Sigmoid colon (tissue), 6 donors: ENCODE measurements at regions not wholly inside any gene's neighbourhood (a gene's known extent, or its start where the extent isn't known, plus 50 kb on each side); places are given as distances from the start of the nearest gene placed in this dataset.

ENCODE experiments used
- DNase-seq: peaks from one replicate; pipeline ENCODE4 v3.0.0-alpha.2; 2019
- H3K27ac ChIP-seq, 4 donors: fragments of 200-600 bp; sonication (generic); one replicate each; pipeline ENCODE4 v1.5.1; 2016 to 2019; ENCODE audit warnings: mild to moderate bottlenecking in 1 of 4
- H3K27me3 ChIP-seq, 3 donors: fragments of 200-600 bp; sonication (generic); one replicate each; pipeline ENCODE4 v1.5.1; 2019; ENCODE audit warnings: mild to moderate bottlenecking in 1 of 3
- H3K36me3 ChIP-seq, 4 donors: fragments of 200-600 bp; sonication (generic); one replicate each; pipeline ENCODE4 v1.5.1; 2016 to 2019
- H3K4me1 ChIP-seq, 4 donors: fragments of 200-600 bp; sonication (generic); one replicate each; pipeline ENCODE4 v1.5.1; 2017 to 2019
- H3K4me3 ChIP-seq, 4 donors: fragments of 200-600 bp; sonication (generic); one replicate each; pipeline ENCODE4 v1.5.1; 2017 to 2019; ENCODE audit warnings: mild to moderate bottlenecking in 2 of 4, moderate library complexity in 1 of 4
- H3K9me3 ChIP-seq, 4 donors: fragments of 200-600 bp in 3 of 4; sonication (generic) in 3 of 4; one replicate each; pipeline versions ENCODE4 v1.5.1 to v1.6.1; 2013 to 2019
- EP300 ChIP-seq, 4 donors: sonication (generic); formaldehyde crosslinking; IDR thresholded peaks; one replicate each; pipeline ENCODE4 v1.6.1; 2017; ENCODE audit warnings: antibody characterized with exemption in 4 of 4
- POLR2A ChIP-seq, 2 donors: fragments of 450-650 bp; IDR thresholded peaks; one replicate each; pipeline ENCODE4 v1.6.1; 2016; ENCODE audit warnings: antibody characterized with exemption in 2 of 2, mild to moderate bottlenecking in 2 of 2, moderate library complexity in 2 of 2
- POLR2AphosphoS5 ChIP-seq, 4 donors: sonication (generic); formaldehyde crosslinking; IDR thresholded peaks; one replicate each; pipeline ENCODE4 v1.6.1; 2017; ENCODE audit warnings: antibody characterized with exemption in 4 of 4
- WGBS, 2 donors: extraction: QIAGEN DNeasy Blood & Tissue Kit; methylation state at CpG; one replicate each; pipeline ENCODE4 v1.1.7; 2013; 5-methylcytosine and 5-hydroxymethylcytosine counted together
- intact Hi-C: fragments of 100-400 bp; cut with DNase I; formaldehyde crosslinking; loops from one replicate; pipeline ENCODE4 v1.15.1; 2023
- TF ChIP-seq, protein P1 (sequence below), 4 experiments: fragments of 450-650 bp in 3 of 4; fragments of 200-600 bp in 1 of 4; IDR thresholded peaks; one replicate each; pipeline ENCODE4 v1.5.1; 2016 to 2019; ENCODE audit warnings: antibody characterized with exemption in 4 of 4, mild to moderate bottlenecking in 3 of 4, moderate library complexity in 2 of 4
- donor health status: healthy with polysubstance abuse.
- donor health status: healthy.

DNA sequence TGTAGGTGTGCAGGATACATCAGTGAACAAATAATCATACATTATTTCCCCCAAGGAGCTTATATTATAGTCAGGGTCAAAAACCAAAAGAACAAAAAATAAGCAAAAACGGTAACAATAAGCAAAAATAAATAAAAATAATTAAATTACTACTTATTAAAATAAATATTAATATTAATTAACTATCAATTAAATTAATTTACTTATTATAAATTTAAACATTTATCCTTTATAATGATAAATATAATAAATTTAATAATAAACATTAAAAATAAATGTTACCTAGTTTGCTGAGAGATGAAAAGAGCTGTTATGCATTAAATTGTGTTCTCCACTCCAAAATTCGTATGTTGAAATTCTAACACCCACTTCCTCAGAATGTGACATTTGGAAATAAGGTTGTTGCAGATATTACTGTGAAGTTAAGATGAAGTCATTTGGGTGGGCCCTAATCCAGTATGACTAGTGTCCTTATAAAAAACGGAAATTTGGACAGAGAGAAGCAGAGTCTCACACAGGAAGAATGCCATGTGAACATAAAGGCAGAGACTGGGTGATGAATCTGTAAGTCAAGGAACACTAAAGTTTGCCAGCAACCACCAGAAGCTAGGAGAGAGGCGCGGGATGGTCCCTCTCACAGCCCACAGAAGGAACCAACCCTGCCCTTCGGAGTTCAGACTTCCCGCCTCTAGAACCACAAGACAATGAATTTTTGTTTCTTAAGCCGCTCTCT, 67.2 kb upstream of the IBSP start:
- 67 to 73% methylated on average over 8 of the region's 8 CpGs for WGBS, 2 donors
- Histone ChIP-seq H3K27ac (no peak overlapping the region), H3K4me3 (no peak overlapping the region), H3K9me3 (no peaks in the 10 kb centered on the region), H3K4me1 (no peaks in the 10 kb centered on the region), H3K27me3 (no peaks in the 10 kb centered on the region), H3K36me3 (no peaks in the 10 kb centered on the region)
- DNase-seq, result no peak
- TF ChIP-seq, protein P1, sequence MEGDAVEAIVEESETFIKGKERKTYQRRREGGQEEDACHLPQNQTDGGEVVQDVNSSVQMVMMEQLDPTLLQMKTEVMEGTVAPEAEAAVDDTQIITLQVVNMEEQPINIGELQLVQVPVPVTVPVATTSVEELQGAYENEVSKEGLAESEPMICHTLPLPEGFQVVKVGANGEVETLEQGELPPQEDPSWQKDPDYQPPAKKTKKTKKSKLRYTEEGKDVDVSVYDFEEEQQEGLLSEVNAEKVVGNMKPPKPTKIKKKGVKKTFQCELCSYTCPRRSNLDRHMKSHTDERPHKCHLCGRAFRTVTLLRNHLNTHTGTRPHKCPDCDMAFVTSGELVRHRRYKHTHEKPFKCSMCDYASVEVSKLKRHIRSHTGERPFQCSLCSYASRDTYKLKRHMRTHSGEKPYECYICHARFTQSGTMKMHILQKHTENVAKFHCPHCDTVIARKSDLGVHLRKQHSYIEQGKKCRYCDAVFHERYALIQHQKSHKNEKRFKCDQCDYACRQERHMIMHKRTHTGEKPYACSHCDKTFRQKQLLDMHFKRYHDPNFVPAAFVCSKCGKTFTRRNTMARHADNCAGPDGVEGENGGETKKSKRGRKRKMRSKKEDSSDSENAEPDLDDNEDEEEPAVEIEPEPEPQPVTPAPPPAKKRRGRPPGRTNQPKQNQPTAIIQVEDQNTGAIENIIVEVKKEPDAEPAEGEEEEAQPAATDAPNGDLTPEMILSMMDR (IDR thresholded peaks at IDR 0.05), result no peak
- TF ChIP-seq POLR2AphosphoS5 (IDR thresholded peaks at IDR 0.05), result no peak
- no peak for TF ChIP-seq EP300 (IDR thresholded peaks at IDR 0.05)
- TF ChIP-seq POLR2A (IDR thresholded peaks at IDR 0.05), result no peak
- intact Hi-C loops, result no loop called here

DNA sequence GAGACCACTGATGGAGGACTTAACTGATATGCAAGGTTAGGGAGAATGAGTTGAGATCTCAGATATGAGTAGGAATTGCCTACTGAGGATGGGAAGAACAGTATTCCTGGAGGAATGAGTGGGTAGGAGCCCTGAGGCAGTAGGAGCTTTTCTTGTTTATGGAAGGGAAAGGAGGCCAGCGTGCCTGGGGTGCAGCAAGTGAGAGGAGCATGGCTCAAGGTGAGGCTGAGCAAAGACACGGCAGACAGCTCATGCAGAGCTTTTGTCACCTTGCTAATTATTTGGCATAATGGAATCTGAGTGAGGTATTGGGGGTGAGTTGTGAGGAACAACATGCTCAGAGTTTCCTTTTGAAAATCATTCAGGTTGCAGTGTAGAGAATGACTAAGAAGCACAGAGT, 65.3 kb upstream of the IBSP start:
- no peaks in the 10 kb centered on the region for H3K4me1 ChIP-seq
- intact Hi-C loops, result no loop called here
- DNase-seq, result no peak
- WGBS, 2 donors, result 68 to 81% methylated on average over 2 of the region's 2 CpGs
- no peak overlapping the region for H3K4me3 ChIP-seq
- TF ChIP-seq POLR2A (IDR thresholded peaks at IDR 0.05), result no peak
- TF ChIP-seq POLR2AphosphoS5 (IDR thresholded peaks at IDR 0.05), result no peak
- H3K9me3 ChIP-seq, result no peaks in the 10 kb centered on the region
- H3K36me3 ChIP-seq, result no peaks in the 10 kb centered on the region
- H3K27me3 ChIP-seq, result no peaks in the 10 kb centered on the region
- no peak overlapping the region for H3K27ac ChIP-seq

DNA sequence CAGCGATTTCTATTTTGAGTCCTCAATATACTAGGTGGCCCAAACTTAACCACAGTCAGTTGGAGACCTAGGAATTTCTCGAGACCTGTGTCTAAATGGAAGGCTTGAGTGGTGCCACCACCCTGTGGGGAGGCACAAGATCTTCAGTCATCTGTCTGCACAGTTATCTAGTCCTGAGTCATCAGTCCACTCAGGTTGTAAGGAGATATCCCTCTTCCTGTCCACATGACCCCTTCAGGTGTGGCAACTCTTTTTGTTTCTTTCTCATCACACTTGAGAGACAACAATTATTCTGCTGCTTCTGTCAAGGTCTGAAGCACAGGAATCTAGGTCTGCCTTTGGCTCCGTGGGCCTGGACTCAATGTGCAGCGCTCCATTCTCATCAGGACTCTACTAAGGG, 64.4 kb upstream of the IBSP start:
- intact Hi-C loops, result no loop called here
- no peak for DNase-seq
- TF ChIP-seq EP300 (IDR thresholded peaks at IDR 0.05) (no peak), POLR2A (IDR thresholded peaks at IDR 0.05) (no peak), POLR2AphosphoS5 (IDR thresholded peaks at IDR 0.05) (no peak)
- TF ChIP-seq, protein P1 (IDR thresholded peaks at IDR 0.05), result no peak
- H3K27me3 ChIP-seq, result no peaks in the 10 kb centered on the region
- H3K9me3 ChIP-seq, result no peaks in the 10 kb centered on the region
- 52 to 63% methylated on average over 4 of the region's 4 CpGs for WGBS, 2 donors
- H3K27ac ChIP-seq, result no peak overlapping the region
- no peak overlapping the region for H3K4me3 ChIP-seq
- H3K4me1 ChIP-seq, result no peaks in the 10 kb centered on the region
- no peaks in the 10 kb centered on the region for H3K36me3 ChIP-seq

DNA sequence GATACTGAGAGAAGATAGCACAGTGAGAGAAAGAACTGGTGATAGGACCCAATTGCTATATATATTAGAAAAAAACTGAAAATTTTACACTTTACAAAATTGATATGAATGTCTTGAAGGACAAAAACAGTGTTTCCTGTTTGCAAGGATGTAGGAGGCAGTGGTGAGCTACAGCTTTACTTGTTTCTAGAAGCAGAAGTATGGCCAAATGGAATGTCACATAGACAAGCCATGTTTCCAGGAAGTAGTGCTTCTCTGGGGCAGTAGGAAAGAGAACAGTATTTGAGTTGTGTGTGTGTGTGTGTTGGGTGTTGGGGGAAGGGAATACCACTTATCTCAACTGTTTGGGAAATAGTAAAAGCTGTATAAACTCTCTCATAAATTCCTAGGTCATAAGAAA, 60.9 kb upstream of the IBSP start:
- DNase-seq, result no peak
- H3K36me3 ChIP-seq, result no peaks in the 10 kb centered on the region
- TF ChIP-seq EP300 (IDR thresholded peaks at IDR 0.05) (no peak), POLR2A (IDR thresholded peaks at IDR 0.05) (no peak), POLR2AphosphoS5 (IDR thresholded peaks at IDR 0.05) (no peak)
- TF ChIP-seq, protein P1 (IDR thresholded peaks at IDR 0.05), result no peak

DNA sequence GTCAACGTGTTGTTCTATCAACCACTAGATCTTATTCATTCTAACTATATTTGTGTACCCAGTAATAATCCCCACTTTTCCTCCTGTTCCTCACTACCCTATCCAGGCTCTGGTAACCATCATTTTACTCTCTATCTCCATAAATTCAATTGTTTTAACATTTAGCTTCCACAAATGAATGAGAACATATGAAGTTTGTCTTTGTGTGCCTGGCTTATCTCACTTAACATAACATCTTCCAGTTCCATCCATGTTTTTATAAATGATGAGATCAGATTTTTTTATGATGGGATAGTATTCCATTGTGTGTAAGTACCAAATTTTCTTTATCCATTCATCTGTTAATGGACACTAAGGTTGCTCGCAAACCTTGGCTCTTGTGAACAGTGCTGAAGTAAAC, 59.9 kb upstream of the IBSP start:
- Histone ChIP-seq H3K27me3 (no peaks in the 10 kb centered on the region), H3K27ac (no peak overlapping the region), H3K36me3 (no peaks in the 10 kb centered on the region), H3K4me3 (no peak overlapping the region), H3K9me3 (no peaks in the 10 kb centered on the region), H3K4me1 (no peaks in the 10 kb centered on the region)
- TF ChIP-seq POLR2A (IDR thresholded peaks at IDR 0.05) (no peak), EP300 (IDR thresholded peaks at IDR 0.05) (no peak), POLR2AphosphoS5 (IDR thresholded peaks at IDR 0.05) (no peak)
- TF ChIP-seq, protein P1 (IDR thresholded peaks at IDR 0.05), result no peak
- intact Hi-C loops, result no loop called here
- DNase-seq, result no peak
- WGBS, 2 donors, result 76 to 78% methylated on average over 2 of the region's 2 CpGs

More for the DNA sequence above, 60.9 kb upstream of the IBSP start:
- Histone ChIP-seq H3K4me1 (no peaks in the 10 kb centered on the region), H3K27me3 (no peaks in the 10 kb centered on the region), H3K27ac (no peak overlapping the region), H3K4me3 (no peak overlapping the region), H3K9me3 (no peaks in the 10 kb centered on the region)
- intact Hi-C loops, result no loop called here
